Left renal cortex interstitium (tissue), 4 donors: ENCODE measurements at regions not wholly inside any gene's neighbourhood (a gene's known extent, or its start where the extent isn't known, plus 50 kb on each side); places are given as distances from the start of the nearest gene placed in this dataset.

Source experiments
- DNase-seq, 4 donors: peaks; one replicate each; pipeline ENCODE4 v3.0.0-alpha.2; 2013; ENCODE audit warnings: low read depth in 4 of 4, low spot score in 2 of 4, missing footprints in 1 of 4

DNA sequence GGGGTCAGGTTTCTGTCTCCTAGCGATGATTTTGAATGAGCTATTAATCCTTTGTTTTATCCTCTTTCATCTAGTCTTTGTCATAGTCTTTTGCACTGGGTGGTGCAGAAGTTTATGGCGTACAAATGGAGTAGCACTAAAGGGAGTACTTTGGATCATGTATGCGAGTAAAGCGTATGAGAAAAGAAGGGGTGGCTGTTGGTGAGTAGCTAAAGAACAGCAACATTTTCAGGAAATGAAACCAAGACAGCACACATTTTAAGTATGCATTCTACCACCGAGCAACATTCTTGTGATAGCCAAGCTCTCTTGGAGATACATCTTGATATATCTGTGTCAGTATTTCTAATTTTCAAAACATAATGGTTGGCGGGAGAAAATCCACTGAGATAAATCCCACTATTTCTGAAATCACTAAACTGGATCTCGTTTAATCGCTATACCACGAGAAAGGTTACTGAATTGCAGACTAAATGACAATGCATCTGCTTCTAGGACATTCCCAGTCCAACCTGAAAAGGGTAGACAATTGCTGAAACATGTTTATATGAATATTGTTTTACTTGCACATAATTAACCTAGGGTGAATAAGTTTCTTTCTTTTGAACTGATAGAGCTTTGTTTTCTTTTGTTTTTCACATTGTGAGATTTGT lies 196.1 kb downstream of the TRIM27 start:
- no peak for DNase-seq

DNA sequence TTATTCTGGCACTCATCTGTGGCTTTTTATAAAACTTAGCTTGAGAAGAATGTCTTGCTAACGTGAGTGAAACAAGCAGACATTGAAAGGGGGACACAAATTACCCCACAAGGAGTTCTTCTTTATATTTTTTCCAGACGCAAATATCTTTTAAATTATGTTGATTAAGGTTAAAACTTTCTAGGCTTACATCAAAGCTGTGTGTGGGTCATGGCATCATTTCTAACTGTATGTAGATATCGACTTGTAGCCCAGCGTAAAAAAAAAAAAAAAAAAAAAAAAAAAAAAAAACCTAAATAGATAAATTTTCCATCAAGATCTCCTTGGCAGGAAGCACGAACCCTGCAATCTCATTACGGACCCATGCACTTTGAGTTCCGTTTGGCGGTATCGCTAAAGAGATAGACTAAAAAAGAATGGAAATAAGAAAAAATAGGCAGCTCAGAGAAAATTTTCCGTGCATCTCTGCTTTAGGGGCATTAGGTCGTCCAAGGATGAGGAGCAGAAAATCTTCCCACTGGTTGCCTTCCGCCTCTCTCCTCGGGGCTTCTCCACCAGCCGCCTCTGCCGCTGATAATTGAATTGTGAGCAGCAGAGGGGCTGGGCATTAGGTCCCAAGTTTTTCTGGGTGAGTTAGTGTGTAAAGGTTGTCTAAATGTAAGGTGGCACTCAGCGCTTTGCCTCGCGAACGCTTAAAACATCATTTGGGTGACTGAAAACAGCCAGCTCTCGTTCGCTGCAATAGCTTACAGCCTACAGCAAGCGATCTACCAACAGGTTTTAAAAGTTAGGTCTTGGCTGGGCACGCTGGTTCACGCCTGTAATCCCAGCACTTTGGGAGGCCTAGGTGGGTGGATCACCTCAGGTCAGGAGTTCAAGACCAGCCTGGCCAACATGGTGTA lies 194.0 kb downstream of the TRIM27 start:
- no peak for DNase-seq

DNA sequence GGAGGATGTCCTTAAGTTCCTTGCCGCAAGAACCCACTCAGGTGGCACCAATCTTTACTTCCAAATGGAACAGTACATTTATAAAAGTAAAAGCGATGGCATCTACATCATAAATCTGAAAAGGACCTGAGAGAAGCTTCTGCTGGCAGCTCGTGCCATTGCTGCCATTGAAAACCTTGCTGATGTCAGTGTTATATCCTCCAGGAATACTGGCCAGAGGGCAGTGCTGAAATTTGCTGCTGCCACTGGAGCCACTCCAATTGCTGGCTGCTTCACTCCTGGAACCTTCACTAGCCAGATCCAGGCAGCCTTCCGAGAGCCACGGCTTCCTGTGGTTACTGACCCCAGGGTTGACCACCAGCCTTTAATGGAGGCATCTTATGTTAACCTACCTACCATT lies 191.7 kb downstream of the TRIM27 start:
- DNase-seq: no peak

DNA sequence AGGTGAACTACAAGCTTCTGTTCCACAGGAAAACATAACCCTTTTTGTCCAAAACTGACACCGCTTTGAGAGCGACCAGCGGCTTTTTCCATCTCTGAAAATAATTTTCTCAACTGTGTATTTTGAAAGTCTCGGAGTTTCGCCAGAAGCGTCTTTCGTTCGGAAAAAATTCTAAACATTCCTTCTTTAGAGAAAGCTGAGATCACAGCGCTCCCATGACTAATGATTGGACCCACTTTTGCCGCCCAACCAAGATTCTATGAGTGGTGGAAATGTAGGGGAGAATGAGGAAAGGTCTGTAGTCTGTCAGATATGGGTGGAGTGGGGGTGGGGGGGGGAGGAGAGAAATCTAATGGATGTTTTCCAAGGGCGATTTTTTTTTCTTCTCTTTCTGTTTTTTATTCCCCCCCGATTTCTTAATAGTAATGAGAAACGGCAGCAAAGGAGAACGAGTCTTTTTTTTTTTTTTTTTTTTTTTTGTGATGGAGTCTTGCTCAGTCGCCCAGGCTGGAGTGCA lies 189.3 kb downstream of the TRIM27 start:
- DNase-seq: no peak

DNA sequence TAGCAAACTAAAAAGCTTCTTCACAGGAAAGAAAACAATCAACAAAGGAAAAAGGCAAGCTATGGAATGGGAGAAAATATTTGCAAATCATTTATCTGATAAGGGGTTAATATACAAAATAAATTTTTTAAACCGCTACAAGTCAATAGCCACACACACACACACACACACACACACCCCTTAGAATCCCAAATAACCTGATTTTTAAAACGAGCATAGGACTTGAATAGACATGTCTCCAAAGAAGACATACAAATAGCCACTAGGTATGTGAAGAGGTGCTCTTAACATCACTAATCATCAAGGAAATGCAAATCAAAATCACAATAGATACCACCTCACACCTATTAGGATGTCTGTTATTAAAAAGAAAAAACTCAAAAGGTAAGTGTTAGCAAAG lies 187.7 kb downstream of the TRIM27 start:
- DNase-seq: no peak

DNA sequence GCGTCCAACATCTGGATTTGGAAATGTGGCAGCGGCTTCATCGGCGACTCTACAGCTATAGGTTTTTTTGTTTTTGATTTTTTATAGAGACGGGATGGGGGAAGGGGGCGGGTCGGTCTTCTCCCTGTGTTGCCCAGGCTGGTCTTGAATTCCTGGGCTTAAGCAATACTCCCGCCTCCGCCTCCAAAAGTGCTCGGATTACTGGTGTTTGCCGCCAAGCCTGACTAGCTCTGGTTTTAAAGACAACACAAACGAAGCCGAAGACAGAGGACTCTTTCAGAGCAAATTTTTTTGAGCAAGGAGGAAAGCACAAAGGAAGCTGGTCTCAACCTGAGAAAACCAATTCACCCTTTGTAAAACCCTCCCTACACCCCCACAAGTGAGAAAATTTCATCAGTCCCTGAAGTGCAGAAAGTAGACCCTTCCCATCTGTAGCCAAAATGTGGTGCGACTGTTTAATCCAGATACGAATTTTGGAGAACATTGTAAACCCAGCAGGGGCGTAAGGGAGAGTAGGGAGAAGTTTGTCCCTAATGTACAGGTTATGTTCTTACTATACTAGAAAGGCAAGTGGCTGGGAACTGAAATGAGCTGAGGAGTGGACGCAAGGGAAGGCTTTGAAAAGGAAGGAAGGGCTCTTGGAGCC lies 185.9 kb downstream of the TRIM27 start:
- DNase-seq: no peak

DNA sequence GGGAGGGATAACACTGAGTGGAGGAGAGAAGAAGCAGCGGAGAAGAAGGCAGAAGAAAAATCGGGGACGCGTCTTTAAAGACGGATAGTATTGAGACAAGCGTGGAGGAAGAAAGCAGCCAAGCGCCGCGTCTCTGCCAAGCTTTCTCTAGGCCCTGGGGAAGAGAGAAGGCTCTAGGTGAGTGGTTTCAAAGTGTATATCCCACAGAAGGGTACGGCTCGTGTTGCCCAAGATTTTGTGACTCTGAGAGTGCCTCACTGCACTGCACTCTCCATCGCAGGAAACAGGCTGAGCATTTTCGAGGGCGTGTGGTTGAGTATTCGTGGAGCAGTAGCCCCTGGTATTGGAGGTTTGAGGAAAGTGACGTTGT lies 185.4 kb downstream of the TRIM27 start:
- no peak for DNase-seq

DNA sequence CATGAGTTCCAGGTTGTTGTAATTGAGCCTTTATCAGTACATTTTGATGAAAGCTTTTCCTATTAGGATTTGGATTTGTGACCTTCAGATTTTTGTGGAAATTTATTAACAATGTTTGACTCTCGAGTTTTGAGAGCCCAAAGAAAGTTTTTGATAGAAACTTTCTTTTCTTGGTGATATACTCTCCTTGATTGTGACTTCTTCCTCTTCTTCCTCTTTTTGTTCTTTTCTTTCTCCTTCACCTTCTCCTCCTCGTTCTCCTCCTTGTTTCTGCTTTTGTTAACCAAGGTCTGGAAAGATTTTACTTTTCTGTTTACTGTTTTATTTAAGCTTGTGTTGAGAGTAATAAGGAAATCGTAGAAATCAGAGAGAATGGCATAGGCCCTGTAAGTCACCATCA lies 182.4 kb downstream of the TRIM27 start:
- no peak for DNase-seq

DNA sequence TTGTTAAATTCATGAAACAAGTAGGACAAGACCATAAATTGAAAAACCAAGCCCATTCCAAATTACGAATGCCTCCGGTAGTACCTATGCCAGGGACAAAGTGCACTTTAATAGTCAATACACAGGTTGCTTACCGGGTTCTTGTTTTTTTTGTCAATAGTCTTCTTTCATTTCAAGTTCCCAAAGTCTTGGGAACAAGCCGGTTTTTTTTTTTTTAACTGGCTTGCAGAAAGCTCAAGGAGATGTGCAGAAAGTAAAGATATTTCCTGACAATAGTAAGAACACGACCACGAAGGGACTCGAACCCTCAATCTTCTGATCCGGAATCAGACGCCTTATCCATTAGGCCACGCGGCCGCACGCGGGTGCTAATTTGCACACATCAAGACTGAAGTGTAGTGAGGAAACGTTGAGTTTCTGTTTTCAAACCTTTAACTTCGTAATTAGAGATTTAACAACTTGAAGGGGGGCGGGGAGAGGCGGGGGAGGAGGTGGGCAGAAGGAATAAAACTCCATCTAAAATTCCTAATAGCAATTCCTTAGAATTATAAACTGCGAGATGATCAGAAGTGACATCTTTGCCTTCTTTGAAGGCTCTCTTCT lies 181.0 kb downstream of the TRIM27 start:
- DNase-seq: no peak

DNA sequence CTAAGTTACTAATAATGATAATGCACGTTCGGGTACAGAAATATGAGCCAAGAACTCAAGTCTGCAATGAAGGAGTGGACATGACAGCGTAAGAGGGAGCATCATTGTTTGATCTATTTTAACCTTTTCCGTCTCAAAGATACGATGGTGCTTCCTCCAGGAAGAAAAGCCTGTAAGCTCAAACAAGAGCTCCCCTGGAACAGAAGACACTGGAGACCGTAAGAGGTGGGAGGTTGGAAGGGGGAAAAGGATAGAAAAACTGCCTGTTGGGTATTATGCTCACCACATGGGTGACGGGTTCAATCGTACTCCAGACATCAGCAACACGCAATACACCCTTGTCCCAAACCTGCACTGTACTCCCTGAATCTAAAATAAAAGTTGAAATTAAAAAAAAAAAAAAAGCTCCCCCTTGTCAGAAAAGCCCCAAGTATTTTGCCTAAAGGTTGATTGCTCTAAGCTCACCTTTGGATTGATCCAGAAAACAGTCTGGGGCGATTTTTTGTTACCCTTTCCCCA lies 180.5 kb downstream of the TRIM27 start:
- no peak for DNase-seq

DNA sequence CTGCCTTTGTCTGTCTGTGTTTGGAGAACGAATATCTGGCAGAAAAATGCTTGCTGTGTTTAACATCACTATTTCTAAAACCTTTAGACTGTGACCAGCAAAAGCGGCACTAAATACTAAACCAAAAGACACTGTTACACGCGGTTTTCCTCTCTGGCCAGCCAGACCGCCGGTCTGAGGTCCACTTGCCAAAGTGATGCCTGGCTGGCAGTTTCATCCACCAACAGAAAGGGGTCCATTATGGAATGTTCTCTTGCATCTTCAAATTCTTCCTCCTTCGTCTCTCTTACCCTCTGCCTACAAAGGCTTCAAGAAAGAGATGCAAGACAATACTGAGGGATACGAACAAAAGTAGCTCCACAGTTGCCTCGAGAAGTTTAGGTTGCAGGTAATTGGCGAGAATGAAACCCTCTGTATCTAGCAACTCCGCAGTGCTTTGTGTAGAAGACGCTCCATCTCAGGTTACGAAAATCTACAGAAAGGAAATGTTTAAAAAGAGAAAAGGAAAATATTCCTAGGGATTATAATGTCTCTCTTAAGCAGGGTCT lies 176.6 kb downstream of the TRIM27 start:
- DNase-seq: no peak

DNA sequence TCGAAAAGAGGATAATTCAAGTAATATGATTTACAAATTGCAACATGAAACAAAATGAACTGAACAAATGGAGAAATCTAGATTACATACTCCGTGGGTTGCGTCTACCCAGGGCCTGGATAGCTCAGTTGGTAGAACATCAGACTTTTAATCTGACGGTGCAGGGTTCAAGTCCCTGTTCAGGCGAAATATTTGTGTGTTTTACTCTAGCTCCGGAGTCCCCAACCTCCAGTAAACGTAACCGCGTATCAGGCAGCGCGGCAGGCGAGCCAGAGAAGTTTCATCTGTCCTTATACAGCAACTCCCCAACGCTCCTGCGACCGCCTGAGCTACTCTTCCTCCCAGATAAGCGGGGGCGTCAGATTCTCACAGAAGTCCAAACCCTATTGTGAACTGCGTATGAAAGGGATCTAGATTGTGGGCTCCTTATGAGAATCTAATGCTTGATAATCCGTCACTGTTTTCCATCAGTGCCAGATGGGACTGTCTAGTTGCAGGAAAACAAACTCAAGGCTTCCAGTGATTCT lies 176.1 kb downstream of the TRIM27 start:
- no peak for DNase-seq

DNA sequence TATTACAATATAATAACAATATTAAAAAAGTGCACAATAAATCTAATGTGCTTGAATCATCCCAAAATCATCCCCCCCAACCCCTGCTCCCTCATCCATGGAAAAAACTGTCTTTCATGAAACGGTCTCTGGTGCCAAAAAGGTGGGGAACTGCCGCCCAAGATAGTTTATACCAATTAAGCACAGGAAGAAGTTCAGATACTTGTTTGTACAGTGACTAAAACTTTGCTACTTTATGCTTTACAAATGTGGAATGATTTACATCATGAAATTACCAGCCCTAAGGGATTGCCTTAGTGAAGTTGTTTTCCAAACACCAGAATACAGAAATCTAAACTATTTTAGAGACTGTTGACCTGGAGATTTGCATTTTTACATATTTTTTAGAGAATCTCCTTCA lies 175.6 kb downstream of the TRIM27 start:
- DNase-seq: no peak

DNA sequence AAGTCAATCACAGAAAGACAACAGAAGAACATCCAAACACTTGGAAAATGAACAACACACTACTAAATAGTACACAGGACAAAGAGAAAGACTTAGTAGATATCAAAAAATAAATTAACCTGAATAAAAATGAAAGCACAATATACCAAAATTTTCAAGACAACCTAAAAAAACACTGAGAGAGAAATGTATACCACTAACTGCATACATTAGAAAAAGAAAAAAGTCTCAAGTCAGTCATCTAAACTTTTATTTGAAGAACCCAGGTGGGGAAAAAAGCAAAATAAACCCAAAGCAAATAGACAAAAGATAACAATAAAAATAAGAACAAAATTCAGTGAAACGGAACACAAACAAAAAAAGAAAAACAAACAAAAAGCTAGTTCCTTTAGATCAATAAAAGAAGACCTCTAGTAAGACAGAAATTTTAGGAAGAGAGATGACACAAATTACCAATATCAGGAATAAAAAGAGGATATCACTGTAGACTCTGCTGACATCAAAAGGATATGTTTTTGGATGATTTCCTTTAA lies 172.8 kb downstream of the TRIM27 start:
- DNase-seq: no peak

DNA sequence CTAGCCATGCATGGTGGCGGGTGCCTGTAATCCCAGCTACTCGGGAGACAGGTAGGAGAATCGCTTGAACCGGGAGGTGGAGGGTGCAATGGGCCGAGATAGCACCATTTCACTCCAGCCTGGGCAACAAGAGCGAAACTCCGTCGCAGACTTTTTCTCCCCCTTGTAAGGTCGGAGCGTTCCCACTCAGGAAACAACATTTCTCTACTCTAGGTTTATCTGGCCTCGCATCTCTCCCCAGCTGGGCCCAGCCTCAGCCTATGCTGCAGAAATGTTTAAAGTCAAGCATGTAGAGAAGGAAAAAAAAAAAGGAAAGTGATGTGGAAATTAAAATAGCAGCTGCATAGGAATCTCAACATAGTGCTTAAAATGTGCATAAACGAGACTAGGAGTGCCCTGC lies 172.3 kb downstream of the TRIM27 start:
- DNase-seq: no peak

DNA sequence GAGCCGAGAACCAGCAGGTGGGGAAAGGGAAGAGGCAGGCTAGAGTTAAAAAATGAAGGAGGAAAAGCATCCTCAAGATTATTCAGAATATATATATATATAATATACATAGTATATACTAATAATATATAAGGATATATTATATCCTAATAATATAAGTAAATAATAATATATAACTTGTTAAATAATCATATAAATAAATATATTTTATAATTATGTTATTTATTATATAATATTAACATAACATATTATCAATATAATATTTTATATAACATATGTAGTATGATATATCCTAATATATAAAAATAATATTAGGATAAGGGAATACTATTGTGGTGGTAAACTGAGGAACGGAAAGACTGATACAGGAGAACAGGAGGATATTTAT lies 171.8 kb downstream of the TRIM27 start:
- no peak for DNase-seq

DNA sequence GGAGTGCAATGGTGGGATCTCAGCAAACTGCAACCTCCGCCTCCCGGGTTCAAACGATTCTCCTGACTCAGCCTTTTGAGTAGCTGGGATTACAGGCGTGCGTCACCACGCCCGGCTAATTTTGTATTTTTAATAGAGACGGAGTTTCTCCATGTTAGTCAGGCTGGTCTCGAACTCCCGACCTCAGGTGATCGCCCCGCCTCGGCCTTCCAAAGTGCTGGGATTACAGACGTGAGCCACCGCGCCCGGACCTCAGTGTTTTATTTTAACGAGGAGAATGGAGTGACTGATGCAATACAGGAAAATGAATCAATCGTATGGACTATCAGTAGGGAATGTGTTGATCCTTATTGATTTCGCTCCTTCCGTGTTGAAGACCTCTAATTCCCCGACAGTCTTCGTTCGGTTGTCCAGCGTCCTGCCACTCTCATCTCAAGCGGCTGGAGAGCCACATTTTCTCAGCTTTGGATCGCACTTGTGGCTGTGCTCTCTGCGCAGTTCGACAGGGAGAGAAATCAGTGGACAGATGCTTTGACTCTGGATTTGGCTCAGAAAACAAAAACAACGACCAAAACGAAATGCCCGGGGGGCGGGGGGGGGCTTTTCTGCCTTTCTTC lies 166.2 kb downstream of the TRIM27 start:
- DNase-seq: no peak

DNA sequence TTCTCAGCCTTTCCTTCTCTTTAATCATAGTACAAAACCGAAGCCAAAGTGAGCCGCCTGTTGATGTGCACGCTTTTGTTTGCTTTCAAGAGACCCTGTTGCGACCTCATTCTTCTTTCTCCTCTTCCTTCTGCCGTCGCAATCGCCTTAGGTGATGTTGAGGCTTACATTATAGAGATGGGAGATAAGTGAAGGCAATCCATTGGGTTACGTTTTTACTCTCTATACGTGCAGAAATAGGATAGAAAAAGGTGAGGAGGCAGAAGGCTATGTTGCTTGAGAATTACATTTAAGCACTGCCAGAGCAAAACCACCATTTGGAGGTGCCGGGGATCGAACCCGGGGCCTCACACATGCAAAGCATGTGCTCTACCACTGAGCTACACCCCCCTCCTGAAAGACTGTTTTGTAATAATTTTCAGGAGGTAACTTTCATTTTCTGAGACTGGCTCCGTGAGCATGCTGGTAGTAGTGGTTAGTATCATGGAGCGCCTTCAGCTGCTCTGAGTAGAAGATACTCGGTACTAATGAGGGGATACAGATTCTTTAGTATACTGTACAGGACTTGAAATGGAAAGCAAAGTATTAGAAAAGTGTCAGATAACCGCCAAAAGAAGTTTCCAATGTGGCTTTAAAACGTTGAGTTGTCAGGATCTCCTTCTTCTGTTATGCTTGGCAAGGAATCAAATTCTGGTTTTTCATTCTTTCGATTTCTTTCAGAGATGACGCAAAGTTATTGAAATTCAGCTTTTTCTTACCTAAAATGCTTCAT lies 165.6 kb downstream of the TRIM27 start:
- DNase-seq: no peak

DNA sequence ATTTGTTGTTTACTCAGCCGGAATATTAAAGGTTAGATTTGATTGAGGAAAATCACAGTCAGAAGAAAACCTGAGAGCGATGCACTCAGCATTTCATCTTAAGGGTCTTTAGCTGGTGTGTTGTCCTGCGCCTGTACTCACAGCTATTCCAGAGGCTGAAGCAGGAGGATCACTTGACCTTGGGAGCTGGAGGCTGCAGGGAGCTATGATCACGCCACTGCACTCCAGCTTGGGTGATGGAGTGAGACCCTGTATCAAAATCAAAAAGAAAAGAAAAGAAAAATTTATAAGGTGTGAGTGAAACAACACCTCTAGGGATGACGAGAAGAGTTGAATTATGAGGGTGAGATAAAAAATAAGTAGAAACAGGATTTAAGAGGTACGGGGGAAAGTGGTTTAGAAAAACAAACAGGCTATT lies 165.0 kb downstream of the TRIM27 start:
- DNase-seq: no peak
